Activated effector memory CD4-positive, alpha-beta T cell treated with Interleukin-2 at 50 U/mL for 16 hours (primary cell): ENCODE measurements at regions not wholly inside any gene's neighbourhood (a gene's known extent, or its start where the extent isn't known, plus 50 kb on each side); places are given as distances from the start of the nearest gene placed in this dataset.

ENCODE experiments used
- DNase-seq: peaks from one replicate; pipeline ENCODE4 v3.0.0-alpha.2; 2020

- no peak for DNase-seq
Observed at GRCh38 chr14:101463566-101464171, 97.6 kb upstream of the DIO3 start.

GRCh38 chr14:101464310-101464983, 96.8 kb upstream of the DIO3 start:
- no peak for DNase-seq

GRCh38 chr14:101464984-101465794, 96.1 kb upstream of the DIO3 start:
- no peak for DNase-seq

- no peak for DNase-seq
Observed at GRCh38 chr14:101465795-101466448, 95.4 kb upstream of the DIO3 start.

GRCh38 chr14:101466456-101467180, 94.7 kb upstream of the DIO3 start:
- DNase-seq = no peak

GRCh38 chr14:101467181-101467926, 93.9 kb upstream of the DIO3 start:
- no peak for DNase-seq

- no peak for DNase-seq
Observed at GRCh38 chr14:101469382-101470247, 91.7 kb upstream of the DIO3 start.

- no peak for DNase-seq
Observed at GRCh38 chr14:101470266-101470665, 91.0 kb upstream of the DIO3 start.

- no peak for DNase-seq
Observed at GRCh38 chr14:101471723-101472517, 89.4 kb upstream of the DIO3 start.

- no peak for DNase-seq
Observed at GRCh38 chr14:101472518-101472849, 88.8 kb upstream of the DIO3 start.

- no peak for DNase-seq
Observed at GRCh38 chr14:101473045-101473729, 88.1 kb upstream of the DIO3 start.

GRCh38 chr14:101473795-101474562, 87.3 kb upstream of the DIO3 start:
- DNase-seq = no peak

GRCh38 chr14:101474563-101475455, 86.5 kb upstream of the DIO3 start:
- no peak for DNase-seq

GRCh38 chr14:101475456-101476257, 85.6 kb upstream of the DIO3 start:
- no peak for DNase-seq

GRCh38 chr14:101476258-101476915, 84.9 kb upstream of the DIO3 start:
- DNase-seq = no peak

GRCh38 chr14:101476916-101477553, 84.3 kb upstream of the DIO3 start:
- DNase-seq = no peak
